ENCODE measurements at regions not wholly inside any gene's neighbourhood (a gene's known extent, or its start where the extent isn't known, plus 50 kb on each side); places are given as distances from the start of the nearest gene placed in this dataset.

GRCh38 chr5:96588539-96588938 lies 73.6 kb upstream of the CAST start:
- intact Hi-C loops (cut with micrococcal nuclease), result no loop called here
- Histone ChIP-seq H3K27me3 (ENCODE audit: low read length) (no peaks in the 10 kb centered on the region), H3F3A (ENCODE audit: low read length, unreplicated experiment) (no peaks in the 10 kb centered on the region), H3K79me2 (ENCODE audit: low read length) (no peaks in the 10 kb centered on the region), H3K9me3 (ENCODE audit: low read length) (no peaks in the 10 kb centered on the region), H3K9me2 (replicated peaks; ENCODE audit: low read length) (no peaks in the 10 kb centered on the region), H3K36me3 (ENCODE audit: low read depth, low read length) (no peaks in the 10 kb centered on the region), H3K9ac (ENCODE audit: low read length) (no peak overlapping the region), H3K4me2 (ENCODE audit: low read length) (no peak overlapping the region), H4K20me1 (ENCODE audit: low read length) (no peaks in the 10 kb centered on the region), H3K4me1 (ENCODE audit: insufficient read depth, low read length) (no peaks in the 10 kb centered on the region), H3K27ac (ENCODE audit: low read length) (no peak overlapping the region), H3K4me3 (ENCODE audit: low read length) (no peak overlapping the region), H2AFZ (ENCODE audit: low read length) (no peak overlapping the region)
- ChIA-PET POLR2A (ENCODE audit: unreplicated experiment) (no interaction called here), CTCF (no interaction called here)
- DNase-seq, result no peak
- TF ChIP-seq EZH2phosphoT487 (IDR thresholded peaks at IDR 0.05; ENCODE audit: borderline replicate concordance, low read length), result no peak
- no peak for TF ChIP-seq EZH2 (IDR thresholded peaks at IDR 0.05; ENCODE audit: low read length, unreplicated experiment)
- no peak for TF ChIP-seq CTCF (conservative IDR thresholded peaks at IDR 0.05; ENCODE audit: low read depth, low read length)
- ATAC-seq, result no peak
- BruUV-seq (replicated peaks), result no TSS peak

DNA sequence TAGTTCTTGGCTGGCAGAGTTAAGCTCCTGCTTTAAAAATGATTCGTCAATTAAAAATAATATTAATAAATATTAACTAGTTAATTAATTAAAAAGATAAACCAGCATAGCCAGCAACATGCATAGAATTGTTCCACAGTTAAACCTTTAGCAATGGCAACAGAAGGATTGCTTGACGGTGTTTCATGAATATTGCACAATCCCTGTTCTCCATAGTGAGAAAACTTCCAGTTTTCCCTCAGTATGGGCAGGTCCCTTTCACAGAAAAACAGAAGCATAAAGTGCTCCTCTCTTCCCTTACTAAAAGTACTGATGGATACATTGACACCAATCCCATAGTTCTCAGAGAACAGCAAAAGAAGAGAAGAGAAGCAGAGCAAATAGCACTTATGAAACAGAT lies 71.4 kb upstream of the CAST start:
- intact Hi-C loops (cut with micrococcal nuclease), result no loop called here
- Histone ChIP-seq H4K20me1 (ENCODE audit: low read length) (no peaks in the 10 kb centered on the region), H3K9me2 (replicated peaks; ENCODE audit: low read length) (no peaks in the 10 kb centered on the region), H3K4me3 (ENCODE audit: low read length) (no peak overlapping the region), H3K4me2 (ENCODE audit: low read length) (no peak overlapping the region), H3K27me3 (ENCODE audit: low read length) (no peaks in the 10 kb centered on the region), H3K27ac (ENCODE audit: low read length) (no peak overlapping the region), H3K79me2 (ENCODE audit: low read length) (no peaks in the 10 kb centered on the region), H3F3A (ENCODE audit: low read length, unreplicated experiment) (no peaks in the 10 kb centered on the region), H2AFZ (ENCODE audit: low read length) (no peak overlapping the region), H3K36me3 (ENCODE audit: low read depth, low read length) (no peaks in the 10 kb centered on the region), H3K9me3 (ENCODE audit: low read length) (no peaks in the 10 kb centered on the region), H3K9ac (ENCODE audit: low read length) (no peak overlapping the region), H3K4me1 (ENCODE audit: insufficient read depth, low read length) (no peaks in the 10 kb centered on the region)
- ATAC-seq (no peak), DNase-seq (no peak)
- ChIA-PET POLR2A (ENCODE audit: unreplicated experiment) (no interaction called here), CTCF (no interaction called here)
- no peak for TF ChIP-seq EZH2phosphoT487 (IDR thresholded peaks at IDR 0.05; ENCODE audit: borderline replicate concordance, low read length)
- no peak for TF ChIP-seq EZH2 (IDR thresholded peaks at IDR 0.05; ENCODE audit: low read length, unreplicated experiment)
- TF ChIP-seq CTCF (conservative IDR thresholded peaks at IDR 0.05; ENCODE audit: low read depth, low read length), result no peak
- BruUV-seq (replicated peaks), result no TSS peak

DNA sequence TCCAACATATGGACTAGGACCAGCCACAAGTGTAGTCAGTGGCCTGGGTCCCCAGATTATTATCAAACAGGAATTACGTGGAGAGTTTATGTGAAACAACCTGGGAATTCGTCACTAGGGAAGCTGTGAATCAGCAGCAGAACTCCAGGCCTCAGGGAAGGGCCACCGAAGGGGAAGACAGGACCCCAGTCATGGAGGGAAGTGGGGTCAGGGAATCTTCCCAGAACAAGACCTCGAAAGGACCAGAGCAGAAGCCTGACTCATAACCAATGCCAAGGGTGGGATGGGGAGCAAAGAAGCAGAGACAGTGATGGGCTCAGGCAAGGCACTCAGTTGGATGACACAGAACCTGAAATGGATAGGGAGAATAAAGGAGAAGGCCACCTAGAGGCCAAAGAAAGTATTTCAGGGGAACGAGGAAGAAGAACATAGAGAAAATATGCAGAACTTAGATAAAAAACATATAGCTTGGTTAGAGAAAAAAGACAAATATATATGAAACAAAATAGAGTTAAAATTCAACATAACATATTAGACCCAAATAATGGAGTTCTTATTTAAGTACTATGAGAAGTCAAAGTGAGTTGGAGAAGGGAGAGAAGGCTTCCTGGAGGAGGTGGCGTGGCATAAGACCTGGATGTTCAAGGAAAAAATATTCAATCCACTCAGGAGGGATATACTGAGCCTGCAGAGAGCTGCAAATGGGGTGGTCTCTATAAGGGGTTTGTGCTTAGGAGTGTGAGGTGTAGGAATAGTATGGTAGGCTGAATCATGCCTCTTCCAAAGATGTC lies 66.7 kb upstream of the CAST start:
- no peak overlapping the region for H2AFZ ChIP-seq (ENCODE audit: low read length)
- H3K79me2 ChIP-seq (ENCODE audit: low read length), result no peaks in the 10 kb centered on the region
- no peaks in the 10 kb centered on the region for H3K9me2 ChIP-seq (replicated peaks; ENCODE audit: low read length)
- peak; percentile 46 for DNase-seq
- H3K9me3 ChIP-seq (ENCODE audit: low read length), result no peaks in the 10 kb centered on the region
- H3K27ac ChIP-seq (ENCODE audit: low read length), result no peak overlapping the region
- no peak overlapping the region for H3K4me3 ChIP-seq (ENCODE audit: low read length)
- H4K20me1 ChIP-seq (ENCODE audit: low read length), result no peaks in the 10 kb centered on the region
- POLR2A ChIA-PET (ENCODE audit: unreplicated experiment), result no interaction called here
- CTCF ChIA-PET, result interaction anchor here (0.7 kb wide), 1 partner anchor 251 kb away, joined by 3 read pairs; no protein-coding TSS in a partner anchor
- no peaks in the 10 kb centered on the region for H3F3A ChIP-seq (ENCODE audit: low read length, unreplicated experiment)
- intact Hi-C loops (cut with micrococcal nuclease), result no loop called here
- H3K27me3 ChIP-seq (ENCODE audit: low read length), result no peaks in the 10 kb centered on the region
- TF ChIP-seq CTCF (conservative IDR thresholded peaks at IDR 0.05; ENCODE audit: low read depth, low read length) (peak; percentile 64), EZH2phosphoT487 (IDR thresholded peaks at IDR 0.05; ENCODE audit: borderline replicate concordance, low read length) (no peak), EZH2 (IDR thresholded peaks at IDR 0.05; ENCODE audit: low read length, unreplicated experiment) (no peak)
- no peaks in the 10 kb centered on the region for H3K36me3 ChIP-seq (ENCODE audit: low read depth, low read length)
- H3K4me1 ChIP-seq (ENCODE audit: insufficient read depth, low read length), result peaks cover 9% of the 10 kb centered on the region
- ATAC-seq, result no peak
- H3K9ac ChIP-seq (ENCODE audit: low read length), result no peak overlapping the region
- no peak overlapping the region for H3K4me2 ChIP-seq (ENCODE audit: low read length)
- BruUV-seq (replicated peaks), result no TSS peak
